ENCODE measurements at regions not wholly inside any gene's neighbourhood (a gene's known extent, or its start where the extent isn't known, plus 50 kb on each side); places are given as distances from the start of the nearest gene placed in this dataset.
A peak's percentile ranks its signal among the peaks of the same experiment; 100 is the strongest.

- no peak overlapping the region for H3K4me3 ChIP-seq (replicated peaks in 1 of 2; ENCODE audit: low read depth in 2 of 2, low read length in 2 of 2)
- peak in 1 of 2 donors; percentile 9 for DNase-seq (ENCODE audit: low read depth in 2 of 2)
- no peak for TF ChIP-seq CTCF (IDR thresholded peaks at IDR 0.05; ENCODE audit: low read depth, low read length)
Measured at GRCh38 chr13:106243011-106243565, 292.4 kb downstream of the EFNB2 start.

GRCh38 chr13:106241974-106242953, 293.2 kb downstream of the EFNB2 start:
- peak in 1 of 2 donors; percentile 5 for DNase-seq (ENCODE audit: low read depth in 2 of 2)
- no peak overlapping the region for H3K4me3 ChIP-seq (replicated peaks in 1 of 2; ENCODE audit: low read depth in 2 of 2, low read length in 2 of 2)
- no peak for TF ChIP-seq CTCF (IDR thresholded peaks at IDR 0.05; ENCODE audit: low read depth, low read length)

- DNase-seq (ENCODE audit: low read depth in 2 of 2): no peak
- TF ChIP-seq CTCF (IDR thresholded peaks at IDR 0.05; ENCODE audit: low read depth, low read length): no peak
- H3K4me3 ChIP-seq (replicated peaks in 1 of 2; ENCODE audit: low read depth in 2 of 2, low read length in 2 of 2): no peak overlapping the region
Measured at GRCh38 chr13:106238690-106239089, 296.8 kb downstream of the EFNB2 start.

- DNase-seq (ENCODE audit: low read depth in 2 of 2): no peak
- no peak overlapping the region for H3K4me3 ChIP-seq (replicated peaks in 1 of 2; ENCODE audit: low read depth in 2 of 2, low read length in 2 of 2)
- TF ChIP-seq CTCF (IDR thresholded peaks at IDR 0.05; ENCODE audit: low read depth, low read length): no peak
Measured at GRCh38 chr13:106234636-106235035, 300.8 kb downstream of the EFNB2 start.

GRCh38 chr13:106233134-106233735, 302.2 kb downstream of the EFNB2 start:
- TF ChIP-seq CTCF (IDR thresholded peaks at IDR 0.05; ENCODE audit: low read depth, low read length): no peak
- no peak overlapping the region for H3K4me3 ChIP-seq (replicated peaks in 1 of 2; ENCODE audit: low read depth in 2 of 2, low read length in 2 of 2)
- DNase-seq (ENCODE audit: low read depth in 2 of 2): no peak

GRCh38 chr13:106232681-106233080, 302.8 kb downstream of the EFNB2 start:
- peak in 1 of 2 donors; percentile 33 for DNase-seq (ENCODE audit: low read depth in 2 of 2)
- TF ChIP-seq CTCF (IDR thresholded peaks at IDR 0.05; ENCODE audit: low read depth, low read length): no peak
- no peak overlapping the region for H3K4me3 ChIP-seq (replicated peaks in 1 of 2; ENCODE audit: low read depth in 2 of 2, low read length in 2 of 2)
